CD4-positive, alpha-beta T cell treated with Interleukin-17A for 1 hour (primary cell): ENCODE measurements at regions not wholly inside any gene's neighbourhood (a gene's known extent, or its start where the extent isn't known, plus 50 kb on each side); places are given as distances from the start of the nearest gene placed in this dataset.

Experiments
- DNase-seq: peaks from one replicate; pipeline ENCODE4 v3.0.0-alpha.2; 2020

- DNase-seq = no peak
Observed at GRCh38 chr11:13105237-13105844, 96.2 kb downstream of the RASSF10 start.

- no peak for DNase-seq
Observed at GRCh38 chr11:13107544-13108044, 98.5 kb downstream of the RASSF10 start.

- DNase-seq = no peak
Observed at GRCh38 chr11:13108416-13108815, 99.3 kb downstream of the RASSF10 start.

- DNase-seq = no peak
Observed at GRCh38 chr11:13109616-13110015, 100.5 kb downstream of the RASSF10 start.

- DNase-seq = no peak
Observed at GRCh38 chr11:13110145-13110544, 101.0 kb downstream of the RASSF10 start.

GRCh38 chr11:13110929-13111812, 102.1 kb downstream of the RASSF10 start:
- no peak for DNase-seq

GRCh38 chr11:13111813-13112130, 102.7 kb downstream of the RASSF10 start:
- DNase-seq = no peak

GRCh38 chr11:13114566-13115379, 105.7 kb downstream of the RASSF10 start:
- no peak for DNase-seq

GRCh38 chr11:13115380-13115675, 106.2 kb downstream of the RASSF10 start:
- no peak for DNase-seq

- no peak for DNase-seq
Observed at GRCh38 chr11:13116491-13116890, 107.4 kb downstream of the RASSF10 start.

- no peak for DNase-seq
Observed at GRCh38 chr11:13117344-13117743, 108.2 kb downstream of the RASSF10 start.

- no peak for DNase-seq
Observed at GRCh38 chr11:13118194-13118593, 109.1 kb downstream of the RASSF10 start.

- DNase-seq = no peak
Observed at GRCh38 chr11:13118650-13119049, 109.5 kb downstream of the RASSF10 start.

- DNase-seq = no peak
Observed at GRCh38 chr11:13119361-13119760, 110.2 kb downstream of the RASSF10 start.

- no peak for DNase-seq
Observed at GRCh38 chr11:13119941-13120520, 110.9 kb downstream of the RASSF10 start.

- DNase-seq = no peak
Observed at GRCh38 chr11:13120691-13121090, 111.6 kb downstream of the RASSF10 start.

- DNase-seq = no peak
Observed at GRCh38 chr11:13126430-13126829, 117.3 kb downstream of the RASSF10 start.

GRCh38 chr11:13127161-13127560, 118.0 kb downstream of the RASSF10 start:
- DNase-seq = no peak

GRCh38 chr11:13128354-13128753, 119.2 kb downstream of the RASSF10 start:
- DNase-seq = no peak

GRCh38 chr11:13134066-13134465, 125.0 kb downstream of the RASSF10 start:
- no peak for DNase-seq

GRCh38 chr11:13134886-13135285, 125.8 kb downstream of the RASSF10 start:
- DNase-seq = no peak

- DNase-seq = no peak
Observed at GRCh38 chr11:13135385-13136271, 126.5 kb downstream of the RASSF10 start.
